Skeletal muscle tissue (tissue), 3 donors: ENCODE measurements at regions not wholly inside any gene's neighbourhood (a gene's known extent, or its start where the extent isn't known, plus 50 kb on each side); places are given as distances from the start of the nearest gene placed in this dataset.

Experiments
- H3K27ac ChIP-seq: one replicate; pipeline ENCODE4 v1.7.0; 2013; ENCODE audit warnings: mild to moderate bottlenecking, low read depth, low read length, inconsistent platforms
- H3K27me3 ChIP-seq, 3 donors: one replicate each; pipeline ENCODE4 v1.7.0; 2013; ENCODE audit warnings: low read length in 3 of 3; ENCODE audit not compliant: control insufficient read depth in 3 of 3, insufficient read depth in 3 of 3
- H3K36me3 ChIP-seq, 3 donors: one replicate each; pipeline ENCODE4 v1.7.0; 2013; ENCODE audit warnings: low read length in 3 of 3; ENCODE audit not compliant: control insufficient read depth in 3 of 3, insufficient read depth in 3 of 3
- H3K4me1 ChIP-seq, 3 donors: one replicate each; pipeline ENCODE4 v1.7.0; 2013; ENCODE audit warnings: low read length in 3 of 3, mild to moderate bottlenecking in 3 of 3; ENCODE audit not compliant: control insufficient read depth in 3 of 3, insufficient read depth in 3 of 3
- H3K4me3 ChIP-seq, 3 donors: one replicate each; pipeline ENCODE4 v1.7.0; 2013; ENCODE audit warnings: low read length in 3 of 3
- H3K9ac ChIP-seq, 3 donors: one replicate each; pipeline ENCODE4 v1.7.0; 2013; ENCODE audit warnings: low read length in 3 of 3, mild to moderate bottlenecking in 3 of 3, moderate library complexity in 2 of 3, low read depth in 1 of 3
- H3K9me3 ChIP-seq, 3 donors: one replicate each; pipeline ENCODE4 v1.7.0; 2013; ENCODE audit warnings: low read length in 3 of 3; ENCODE audit not compliant: control insufficient read depth in 3 of 3
- donor health status: Osteomylitis.

GRCh38 chr2:220876080-220876824, 695.9 kb downstream of the EPHA4 start:
- H3K4me1 ChIP-seq, result no peaks in the 10 kb centered on the region
- H3K9ac ChIP-seq, result no peak overlapping the region
- H3K27ac ChIP-seq, result no peak overlapping the region
- H3K9me3 ChIP-seq, result no peaks in the 10 kb centered on the region
- no peaks in the 10 kb centered on the region for H3K27me3 ChIP-seq
- H3K4me3 ChIP-seq, result no peak overlapping the region
- H3K36me3 ChIP-seq, result no peaks in the 10 kb centered on the region

DNA sequence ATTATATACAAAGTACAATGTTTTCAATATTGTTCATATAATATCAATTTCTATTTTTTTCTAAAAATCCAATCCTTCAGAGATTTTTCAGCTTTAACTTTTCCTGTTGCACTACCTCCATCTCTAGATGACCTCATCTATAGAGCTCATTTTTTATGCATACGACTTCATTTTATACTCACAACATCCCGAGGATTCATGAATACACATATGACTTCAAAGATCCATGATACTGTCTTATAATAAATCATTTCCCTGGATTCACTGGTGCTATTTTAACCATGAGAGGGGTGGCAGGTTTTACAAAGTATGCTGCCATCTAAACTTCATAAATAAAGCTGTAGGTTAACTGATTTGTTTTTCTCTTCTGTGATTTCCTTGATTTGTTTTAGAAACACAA, 694.6 kb downstream of the EPHA4 start:
- H3K4me3 ChIP-seq, result no peak overlapping the region
- H3K27ac ChIP-seq, result no peak overlapping the region
- H3K27me3 ChIP-seq, result no peaks in the 10 kb centered on the region
- no peaks in the 10 kb centered on the region for H3K36me3 ChIP-seq
- no peaks in the 10 kb centered on the region for H3K9me3 ChIP-seq
- H3K9ac ChIP-seq, result no peak overlapping the region
- no peaks in the 10 kb centered on the region for H3K4me1 ChIP-seq

GRCh38 chr2:220877897-220878296, 694.2 kb downstream of the EPHA4 start:
- no peak overlapping the region for H3K9ac ChIP-seq
- no peak overlapping the region for H3K27ac ChIP-seq
- H3K4me3 ChIP-seq, result no peak overlapping the region
- no peaks in the 10 kb centered on the region for H3K36me3 ChIP-seq
- H3K27me3 ChIP-seq, result no peaks in the 10 kb centered on the region
- no peaks in the 10 kb centered on the region for H3K9me3 ChIP-seq
- H3K4me1 ChIP-seq, result no peaks in the 10 kb centered on the region

- Histone ChIP-seq H3K4me3 (no peak overlapping the region), H3K27me3 (no peaks in the 10 kb centered on the region), H3K4me1 (no peaks in the 10 kb centered on the region), H3K9ac (no peak overlapping the region), H3K27ac (no peak overlapping the region), H3K9me3 (no peaks in the 10 kb centered on the region), H3K36me3 (no peaks in the 10 kb centered on the region)
These were observed 691.2 kb downstream of the EPHA4 start for GRCh38 chr2:220880623-220881596.

DNA sequence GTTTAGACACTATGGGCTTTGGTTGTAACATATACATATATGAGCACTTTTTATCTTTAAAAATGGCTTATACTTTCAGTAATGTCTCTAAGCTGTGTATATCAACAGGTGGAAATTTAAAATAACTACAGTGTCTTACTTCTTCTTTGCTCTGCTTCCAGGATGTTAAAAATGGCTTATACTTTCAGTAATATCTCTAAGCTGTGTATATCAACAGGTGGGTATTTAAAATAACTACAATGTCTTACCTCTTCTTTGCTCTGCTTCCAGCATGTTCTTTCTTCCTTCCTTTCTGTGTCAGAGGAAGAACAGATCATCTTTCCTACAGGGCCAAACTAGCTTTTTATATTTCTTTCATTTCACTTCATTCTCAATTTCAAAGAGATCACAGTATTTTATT, 689.6 kb downstream of the EPHA4 start:
- Histone ChIP-seq H3K4me1 (no peaks in the 10 kb centered on the region), H3K4me3 (no peak overlapping the region), H3K36me3 (no peaks in the 10 kb centered on the region)

DNA sequence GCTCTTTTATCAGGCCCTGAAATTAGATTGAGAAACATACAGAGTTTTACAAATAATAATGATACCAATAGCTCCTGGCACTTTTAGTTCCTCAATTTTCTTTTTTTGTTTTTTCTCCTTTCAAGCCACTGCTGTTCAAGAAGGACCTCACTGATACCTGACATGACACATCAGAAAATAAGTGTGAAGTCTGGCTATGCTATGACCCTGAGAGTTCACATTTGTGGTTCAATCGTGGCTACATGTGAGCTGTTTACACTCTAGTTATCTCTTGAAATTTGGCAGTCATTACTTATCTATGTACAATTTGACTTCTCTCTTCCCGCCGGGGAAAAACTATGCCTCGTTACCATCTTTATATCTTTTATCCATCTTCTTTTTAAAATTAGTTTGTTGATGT, 686.5 kb downstream of the EPHA4 start:
- no peak overlapping the region for H3K27ac ChIP-seq
- no peaks in the 10 kb centered on the region for H3K9me3 ChIP-seq
- H3K9ac ChIP-seq, result no peak overlapping the region
- no peaks in the 10 kb centered on the region for H3K4me1 ChIP-seq
- H3K36me3 ChIP-seq, result no peaks in the 10 kb centered on the region
- no peaks in the 10 kb centered on the region for H3K27me3 ChIP-seq
- no peak overlapping the region for H3K4me3 ChIP-seq

More for the DNA sequence above, 689.6 kb downstream of the EPHA4 start:
- Histone ChIP-seq H3K27ac (no peak overlapping the region), H3K9ac (no peak overlapping the region), H3K27me3 (no peaks in the 10 kb centered on the region), H3K9me3 (no peaks in the 10 kb centered on the region)

- no peaks in the 10 kb centered on the region for H3K36me3 ChIP-seq
- no peaks in the 10 kb centered on the region for H3K4me1 ChIP-seq
- no peak overlapping the region for H3K27ac ChIP-seq
- no peak overlapping the region for H3K9ac ChIP-seq
- no peaks in the 10 kb centered on the region for H3K9me3 ChIP-seq
- no peaks in the 10 kb centered on the region for H3K27me3 ChIP-seq
- H3K4me3 ChIP-seq, result no peak overlapping the region
These were observed 684.7 kb downstream of the EPHA4 start for GRCh38 chr2:220887271-220887870.

- Histone ChIP-seq H3K4me3 (no peak overlapping the region), H3K9ac (no peak overlapping the region), H3K27me3 (no peaks in the 10 kb centered on the region), H3K27ac (no peak overlapping the region), H3K9me3 (no peaks in the 10 kb centered on the region), H3K4me1 (no peaks in the 10 kb centered on the region), H3K36me3 (no peaks in the 10 kb centered on the region)
These were observed 684.2 kb downstream of the EPHA4 start for GRCh38 chr2:220887876-220888275.

DNA sequence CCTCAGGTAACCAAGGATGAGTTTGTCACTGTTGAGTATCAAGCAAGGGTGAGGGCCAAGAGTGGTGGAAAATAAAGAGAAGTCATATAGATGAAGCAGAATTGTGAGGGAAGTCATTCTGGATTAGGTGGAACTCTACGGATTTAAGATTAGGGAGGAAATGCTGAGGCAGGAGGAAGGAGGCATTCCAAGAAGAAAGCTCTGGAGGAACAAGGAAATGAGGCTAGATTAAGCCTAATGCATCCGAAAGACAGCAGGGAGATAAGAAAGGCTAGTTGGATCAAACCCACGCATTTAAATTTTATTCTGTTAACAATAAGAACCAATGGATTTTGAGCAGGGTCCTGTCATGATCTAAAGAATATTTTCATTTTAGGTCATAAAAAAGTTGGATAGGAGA, 681.2 kb downstream of the EPHA4 start:
- H3K27me3 ChIP-seq, result no peaks in the 10 kb centered on the region
- no peak overlapping the region for H3K27ac ChIP-seq
- no peak overlapping the region for H3K9ac ChIP-seq
- no peak overlapping the region for H3K4me3 ChIP-seq
- H3K4me1 ChIP-seq, result no peaks in the 10 kb centered on the region
- no peaks in the 10 kb centered on the region for H3K36me3 ChIP-seq
- no peaks in the 10 kb centered on the region for H3K9me3 ChIP-seq

- H3K4me1 ChIP-seq, result no peaks in the 10 kb centered on the region
- no peaks in the 10 kb centered on the region for H3K27me3 ChIP-seq
- no peaks in the 10 kb centered on the region for H3K36me3 ChIP-seq
- no peak overlapping the region for H3K4me3 ChIP-seq
- H3K9ac ChIP-seq, result no peak overlapping the region
- no peak overlapping the region for H3K27ac ChIP-seq
- no peaks in the 10 kb centered on the region for H3K9me3 ChIP-seq
These were observed 680.7 kb downstream of the EPHA4 start for GRCh38 chr2:220891405-220891804.
